ENCODE measurements at regions not wholly inside any gene's neighbourhood (a gene's known extent, or its start where the extent isn't known, plus 50 kb on each side); places are given as distances from the start of the nearest gene placed in this dataset.

- no peak for TF ChIP-seq TAF7 (optimal IDR thresholded peaks at IDR 0.05; ENCODE audit: borderline replicate concordance, low read depth, low read length)
- no peak for TF ChIP-seq CREB1 (IDR thresholded peaks at IDR 0.05)
These were observed 572.1 kb downstream of the TLE4 start (continued) for GRCh38 chr9:80143899-80144298.
